SK-N-SH treated with all-trans-retinoic acid at 6 μM for 48 hours (cell line): ENCODE measurements at regions not wholly inside any gene's neighbourhood (a gene's known extent, or its start where the extent isn't known, plus 50 kb on each side); places are given as distances from the start of the nearest gene placed in this dataset.

Experiments
- ATAC-seq: fragments of 200-7000 bp; cut with Tn5 transposase; 3 replicates; pipeline ENCODE4 v1.9.1; 2020; ENCODE audit warnings: mild to moderate bottlenecking, moderate library complexity
- ARNTL ChIP-seq: fragments of 450-650 bp; formaldehyde crosslinking; IDR thresholded peaks from 2 replicates; pipeline ENCODE4 v1.5.0; 2020; ENCODE audit warnings: low read depth, mild to moderate bottlenecking, moderate library complexity, borderline replicate concordance
- BACH2 ChIP-seq: fragments of 250-450 bp; sonication (Bioruptor Pico); IDR thresholded peaks from 2 replicates; pipeline ENCODE4 v1.9.0; 2021; ENCODE audit warnings: mild to moderate bottlenecking, borderline replicate concordance
- ESRRG ChIP-seq: fragments of 250-450 bp; sonication (Bioruptor Pico); IDR thresholded peaks from 2 replicates; pipeline ENCODE4 v1.6.1; 2021; ENCODE audit warnings: mild to moderate bottlenecking
- GLIS3 ChIP-seq: fragments of 250-450 bp; sonication (Bioruptor Pico); IDR thresholded peaks from 2 replicates; pipeline ENCODE4 v1.5.0; 2020; ENCODE audit warnings: mild to moderate bottlenecking, moderate library complexity
- ISL1 ChIP-seq: fragments of 250-450 bp; sonication (Bioruptor Pico); IDR thresholded peaks from 2 replicates; pipeline ENCODE4 v2.1.2; 2022; ENCODE audit warnings: mild to moderate bottlenecking, moderate library complexity
- PPARA ChIP-seq: fragments of 250-450 bp; sonication (Bioruptor Pico); IDR thresholded peaks from 2 replicates; pipeline ENCODE4 v1.5.0; 2020; ENCODE audit warnings: mild to moderate bottlenecking, borderline replicate concordance
- SNAI2 ChIP-seq: fragments of 250-450 bp; sonication (Bioruptor Pico); IDR thresholded peaks from 2 replicates; pipeline ENCODE4 v1.5.0; 2020; ENCODE audit warnings: mild to moderate bottlenecking, moderate library complexity
- TCF4 ChIP-seq: fragments of 250-450 bp; sonication (Bioruptor Pico); IDR thresholded peaks from 2 replicates; pipeline ENCODE4 v1.8.0; 2021; ENCODE audit warnings: mild to moderate bottlenecking, moderate library complexity, borderline replicate concordance
- TOX ChIP-seq: fragments of 250-450 bp; sonication (Bioruptor Pico); IDR thresholded peaks from 2 replicates; pipeline ENCODE4 v1.8.0; 2021; ENCODE audit warnings: mild to moderate bottlenecking, moderate library complexity, borderline replicate concordance
- ZC3H10 ChIP-seq: fragments of 250-450 bp; sonication (Bioruptor Pico); IDR thresholded peaks from 2 replicates; pipeline ENCODE4 v1.5.1; 2021; ENCODE audit warnings: mild to moderate bottlenecking, moderate library complexity
- ZNF565 ChIP-seq: fragments of 450-650 bp; formaldehyde crosslinking; conservative IDR thresholded peaks from 2 replicates; pipeline ENCODE4 v1.5.0; 2020; ENCODE audit warnings: low read depth, mild to moderate bottlenecking, moderate library complexity
- TF ChIP-seq, protein P1 (sequence below): fragments of 250-450 bp; sonication (Bioruptor Pico); IDR thresholded peaks from 2 replicates; pipeline ENCODE4 v1.5.1; 2021; ENCODE audit warnings: mild to moderate bottlenecking, moderate library complexity
- TF ChIP-seq, protein P2 (sequence below): fragments of 250-450 bp; sonication (Bioruptor Pico); IDR thresholded peaks from 2 replicates; pipeline ENCODE4 v1.5.1; 2020; ENCODE audit warnings: low read depth, mild to moderate bottlenecking, moderate library complexity
- TF ChIP-seq, protein P3 (sequence below): fragments of 250-450 bp; sonication (Bioruptor Pico); IDR thresholded peaks from 2 replicates; pipeline ENCODE4 v1.8.0; 2020; ENCODE audit warnings: mild to moderate bottlenecking, moderate library complexity, borderline replicate concordance

DNA sequence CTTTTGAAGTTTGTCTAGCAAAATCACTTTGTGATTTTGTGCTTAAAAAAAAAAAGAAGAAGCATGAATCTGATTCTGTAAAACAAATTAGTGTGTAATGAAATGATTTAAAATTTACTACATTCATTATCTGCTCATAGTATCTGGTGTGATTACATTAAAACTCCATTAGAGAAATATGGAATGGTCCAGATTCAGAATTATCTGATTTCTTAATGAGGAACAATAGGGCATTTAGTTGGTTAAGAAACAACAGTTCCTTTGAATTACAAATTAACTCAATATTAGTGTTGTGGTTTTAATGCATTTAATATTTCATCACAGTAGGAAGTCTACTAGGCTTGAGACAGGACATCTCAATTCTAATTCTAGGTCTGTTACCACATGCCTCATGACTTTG is 57.9 kb upstream of the PDHA1 start:
- ATAC-seq: no peak
- TF ChIP-seq ZC3H10 (no peak), ISL1 (CRISPR knock-in tag) (peak; percentile 92), GLIS3 (no peak; the same call in 1 of the 2 replicates), SNAI2 (CRISPR knock-in tag) (no peak), TCF4 (CRISPR knock-in tag) (peak; percentile 93)
- TF ChIP-seq, protein P1, sequence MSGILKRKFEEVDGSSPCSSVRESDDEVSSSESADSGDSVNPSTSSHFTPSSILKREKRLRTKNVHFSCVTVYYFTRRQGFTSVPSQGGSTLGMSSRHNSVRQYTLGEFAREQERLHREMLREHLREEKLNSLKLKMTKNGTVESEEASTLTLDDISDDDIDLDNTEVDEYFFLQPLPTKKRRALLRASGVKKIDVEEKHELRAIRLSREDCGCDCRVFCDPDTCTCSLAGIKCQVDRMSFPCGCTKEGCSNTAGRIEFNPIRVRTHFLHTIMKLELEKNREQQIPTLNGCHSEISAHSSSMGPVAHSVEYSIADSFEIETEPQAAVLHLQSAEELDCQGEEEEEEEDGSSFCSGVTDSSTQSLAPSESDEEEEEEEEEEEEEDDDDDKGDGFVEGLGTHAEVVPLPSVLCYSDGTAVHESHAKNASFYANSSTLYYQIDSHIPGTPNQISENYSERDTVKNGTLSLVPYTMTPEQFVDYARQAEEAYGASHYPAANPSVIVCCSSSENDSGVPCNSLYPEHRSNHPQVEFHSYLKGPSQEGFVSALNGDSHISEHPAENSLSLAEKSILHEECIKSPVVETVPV (CRISPR knock-in tag): peak; percentile 79; the same call in 1 of the 2 replicates

DNA sequence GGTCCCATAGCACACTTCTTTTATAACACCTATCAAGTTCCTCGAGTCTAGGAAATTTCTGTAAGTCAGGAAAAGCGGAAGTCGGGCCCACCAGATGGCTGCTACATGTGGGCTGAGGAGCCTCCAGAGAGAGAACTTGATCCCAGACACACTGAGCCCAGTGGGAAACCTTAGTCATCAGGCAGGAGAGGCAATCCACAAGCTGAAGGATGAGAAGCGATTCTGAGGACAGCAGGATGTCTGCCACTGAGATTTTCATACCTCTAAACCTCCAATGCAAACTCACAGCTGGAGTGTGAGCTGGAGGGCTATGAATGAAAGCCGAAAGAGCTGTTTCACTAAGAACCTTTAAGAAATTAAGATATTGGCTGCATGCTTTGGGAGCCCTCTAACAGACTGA is 52.6 kb upstream of the PDHA1 start:
- TF ChIP-seq, protein P1 (CRISPR knock-in tag): no peak
- TF ChIP-seq, protein P2, sequence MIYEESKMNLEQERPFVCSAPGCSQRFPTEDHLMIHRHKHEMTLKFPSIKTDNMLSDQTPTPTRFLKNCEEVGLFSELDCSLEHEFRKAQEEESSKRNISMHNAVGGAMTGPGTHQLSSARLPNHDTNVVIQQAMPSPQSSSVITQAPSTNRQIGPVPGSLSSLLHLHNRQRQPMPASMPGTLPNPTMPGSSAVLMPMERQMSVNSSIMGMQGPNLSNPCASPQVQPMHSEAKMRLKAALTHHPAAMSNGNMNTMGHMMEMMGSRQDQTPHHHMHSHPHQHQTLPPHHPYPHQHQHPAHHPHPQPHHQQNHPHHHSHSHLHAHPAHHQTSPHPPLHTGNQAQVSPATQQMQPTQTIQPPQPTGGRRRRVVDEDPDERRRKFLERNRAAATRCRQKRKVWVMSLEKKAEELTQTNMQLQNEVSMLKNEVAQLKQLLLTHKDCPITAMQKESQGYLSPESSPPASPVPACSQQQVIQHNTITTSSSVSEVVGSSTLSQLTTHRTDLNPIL (CRISPR knock-in tag): no peak
- no peak for TF ChIP-seq PPARA (CRISPR knock-in tag)

DNA sequence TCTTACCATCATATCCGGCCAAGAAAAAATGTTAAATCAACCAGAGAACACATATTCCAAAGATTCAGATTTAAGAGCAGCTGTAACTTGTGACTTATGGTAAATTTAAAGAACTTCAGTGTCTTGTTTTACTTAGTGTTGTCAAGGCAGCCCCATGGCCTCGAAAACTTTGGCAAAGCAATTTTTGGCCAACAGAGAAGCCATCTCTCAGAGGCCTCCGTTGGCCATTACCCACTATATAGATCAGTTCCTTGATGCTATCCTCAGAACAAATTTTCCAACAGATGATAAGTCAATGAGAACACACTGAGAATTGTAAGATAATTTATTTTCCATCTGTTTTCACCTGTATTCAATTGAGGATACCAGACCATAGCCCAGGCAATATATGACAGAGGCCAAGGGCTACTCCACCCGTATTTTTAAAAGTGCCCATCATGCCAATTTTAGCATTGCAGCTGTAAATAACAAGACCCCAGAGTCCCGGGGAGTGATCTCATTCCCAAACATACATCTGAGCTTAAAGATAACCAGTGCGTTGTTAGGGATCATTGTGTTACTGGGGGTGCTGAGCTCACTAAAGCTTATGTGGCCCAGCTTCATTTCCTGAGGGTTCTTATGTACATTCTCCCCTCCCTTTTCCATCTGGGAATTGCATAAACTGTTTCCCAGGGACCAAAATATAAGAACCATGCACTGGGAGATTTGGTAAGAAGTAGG is 50.0 kb upstream of the PDHA1 start:
- no peak for ATAC-seq
- no peak for TF ChIP-seq TCF4 (CRISPR knock-in tag)
- TF ChIP-seq TOX: no peak
- TF ChIP-seq ZNF565 (CRISPR knock-in tag): no peak
- no peak for TF ChIP-seq ESRRG (CRISPR knock-in tag)
- TF ChIP-seq, protein P3, sequence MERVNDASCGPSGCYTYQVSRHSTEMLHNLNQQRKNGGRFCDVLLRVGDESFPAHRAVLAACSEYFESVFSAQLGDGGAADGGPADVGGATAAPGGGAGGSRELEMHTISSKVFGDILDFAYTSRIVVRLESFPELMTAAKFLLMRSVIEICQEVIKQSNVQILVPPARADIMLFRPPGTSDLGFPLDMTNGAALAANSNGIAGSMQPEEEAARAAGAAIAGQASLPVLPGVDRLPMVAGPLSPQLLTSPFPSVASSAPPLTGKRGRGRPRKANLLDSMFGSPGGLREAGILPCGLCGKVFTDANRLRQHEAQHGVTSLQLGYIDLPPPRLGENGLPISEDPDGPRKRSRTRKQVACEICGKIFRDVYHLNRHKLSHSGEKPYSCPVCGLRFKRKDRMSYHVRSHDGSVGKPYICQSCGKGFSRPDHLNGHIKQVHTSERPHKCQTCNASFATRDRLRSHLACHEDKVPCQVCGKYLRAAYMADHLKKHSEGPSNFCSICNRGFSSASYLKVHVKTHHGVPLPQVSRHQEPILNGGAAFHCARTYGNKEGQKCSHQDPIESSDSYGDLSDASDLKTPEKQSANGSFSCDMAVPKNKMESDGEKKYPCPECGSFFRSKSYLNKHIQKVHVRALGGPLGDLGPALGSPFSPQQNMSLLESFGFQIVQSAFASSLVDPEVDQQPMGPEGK: no peak
- no peak for TF ChIP-seq ARNTL (CRISPR knock-in tag)
- TF ChIP-seq BACH2 (CRISPR knock-in tag): no peak
- no peak for TF ChIP-seq GLIS3

More for the DNA sequence above, 52.6 kb upstream of the PDHA1 start:
- no peak for ATAC-seq
